Renal cortical epithelial cell (primary cell): ENCODE measurements at regions not wholly inside any gene's neighbourhood (a gene's known extent, or its start where the extent isn't known, plus 50 kb on each side); places are given as distances from the start of the nearest gene placed in this dataset.
"Not testable (repeated sequence)": the region's sequence is repeated elsewhere in the genome, so short reads cannot be mapped to it uniquely, and the experiment has no call there.

Source experiments
- DNase-seq: peaks from one replicate; pipeline ENCODE4 v3.0.0-alpha.2; 2011; ENCODE audit warnings: low read depth

- DNase-seq: no peak
Observed at GRCh38 chr12:84054811-84055210, 857.8 kb downstream of the SLC6A15 start.

- DNase-seq: no peak
Observed at GRCh38 chr12:84047881-84048280, 864.7 kb downstream of the SLC6A15 start.

GRCh38 chr12:84046859-84047258, 865.7 kb downstream of the SLC6A15 start:
- no peak for DNase-seq

GRCh38 chr12:84043355-84043754, 869.2 kb downstream of the SLC6A15 start:
- DNase-seq: no peak

GRCh38 chr12:84038242-84038641, 874.4 kb downstream of the SLC6A15 start:
- no peak for DNase-seq

GRCh38 chr12:84036912-84037311, 875.7 kb downstream of the SLC6A15 start:
- no peak for DNase-seq

- DNase-seq: no peak
Observed at GRCh38 chr12:84035766-84036165, 876.8 kb downstream of the SLC6A15 start.

- no peak for DNase-seq
Observed at GRCh38 chr12:84034871-84035270, 877.7 kb downstream of the SLC6A15 start.

GRCh38 chr12:84033162-84033561, 879.4 kb downstream of the SLC6A15 start:
- no peak for DNase-seq

- DNase-seq: not testable (repeated sequence)
Observed at GRCh38 chr12:84018556-84019179, 893.9 kb downstream of the SLC6A15 start.

- DNase-seq: no peak
Observed at GRCh38 chr12:84016956-84017355, 895.6 kb downstream of the SLC6A15 start.

GRCh38 chr12:83997423-83997822, 915.2 kb downstream of the SLC6A15 start:
- no peak for DNase-seq

GRCh38 chr12:83996671-83997070, 915.9 kb downstream of the SLC6A15 start:
- DNase-seq: no peak

- no peak for DNase-seq
Observed at GRCh38 chr12:83985084-83985483, 927.5 kb downstream of the SLC6A15 start.

GRCh38 chr12:83980398-83980797, 932.2 kb downstream of the SLC6A15 start:
- no peak for DNase-seq

- DNase-seq: no peak
Observed at GRCh38 chr12:83979785-83980184, 932.8 kb downstream of the SLC6A15 start.

GRCh38 chr12:83971781-83972180, 940.8 kb downstream of the SLC6A15 start:
- DNase-seq: no peak

- no peak for DNase-seq
Observed at GRCh38 chr12:83960767-83961166, 951.8 kb downstream of the SLC6A15 start.

GRCh38 chr12:83958997-83959396, 953.6 kb downstream of the SLC6A15 start:
- DNase-seq: no peak

GRCh38 chr12:83954956-83955601, 957.5 kb downstream of the SLC6A15 start:
- DNase-seq: peak; percentile 5

GRCh38 chr12:83954071-83954789, 958.4 kb downstream of the SLC6A15 start:
- no peak for DNase-seq

GRCh38 chr12:83945871-83946270, 966.7 kb downstream of the SLC6A15 start:
- peak; percentile 15 for DNase-seq

- no peak for DNase-seq
Observed at GRCh38 chr12:83939718-83940117, 972.9 kb downstream of the SLC6A15 start.
